SU-DHL-6 (cell line): ENCODE measurements at regions not wholly inside any gene's neighbourhood (a gene's known extent, or its start where the extent isn't known, plus 50 kb on each side); places are given as distances from the start of the nearest gene placed in this dataset.

Experiments
- EZH2phosphoT487 ChIP-seq: fragments of 200-600 bp; sonication (generic), shearing (Covaris generic); conservative IDR thresholded peaks from 2 replicates; pipeline ENCODE4 v1.6.1; 2018; ENCODE audit warnings: mild to moderate bottlenecking, antibody characterized with exemption, low read length, moderate library complexity, mixed read lengths
- TF ChIP-seq, protein P1 (sequence below): fragments of 200-600 bp; sonication (generic); IDR thresholded peaks from one replicate; pipeline ENCODE4 v1.5.1; 2017; ENCODE audit warnings: antibody characterized with exemption, mild to moderate bottlenecking, low read length, moderate library complexity; ENCODE audit not compliant: insufficient read depth, poor library complexity, severe bottlenecking

DNA sequence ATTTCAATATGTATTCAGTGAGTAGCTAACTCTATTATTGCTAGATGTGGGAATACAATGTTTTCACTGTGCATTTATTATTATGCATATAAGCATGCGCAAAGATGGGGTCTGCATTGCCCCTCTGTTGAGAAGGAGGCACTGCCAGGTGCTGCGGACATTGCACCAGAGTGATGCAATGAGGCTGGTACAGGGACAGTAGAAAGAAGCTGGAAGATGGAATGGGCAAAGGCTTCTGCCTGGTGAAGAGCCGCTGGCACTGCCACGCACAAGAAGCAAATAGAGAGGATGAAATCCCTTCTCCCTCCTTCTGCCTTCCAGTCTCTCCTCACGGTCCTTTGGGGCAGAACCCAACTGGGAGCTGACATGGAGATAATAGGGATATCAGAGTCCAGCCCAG is 154.5 kb upstream of the TNFAIP3 start:
- TF ChIP-seq, protein P1, sequence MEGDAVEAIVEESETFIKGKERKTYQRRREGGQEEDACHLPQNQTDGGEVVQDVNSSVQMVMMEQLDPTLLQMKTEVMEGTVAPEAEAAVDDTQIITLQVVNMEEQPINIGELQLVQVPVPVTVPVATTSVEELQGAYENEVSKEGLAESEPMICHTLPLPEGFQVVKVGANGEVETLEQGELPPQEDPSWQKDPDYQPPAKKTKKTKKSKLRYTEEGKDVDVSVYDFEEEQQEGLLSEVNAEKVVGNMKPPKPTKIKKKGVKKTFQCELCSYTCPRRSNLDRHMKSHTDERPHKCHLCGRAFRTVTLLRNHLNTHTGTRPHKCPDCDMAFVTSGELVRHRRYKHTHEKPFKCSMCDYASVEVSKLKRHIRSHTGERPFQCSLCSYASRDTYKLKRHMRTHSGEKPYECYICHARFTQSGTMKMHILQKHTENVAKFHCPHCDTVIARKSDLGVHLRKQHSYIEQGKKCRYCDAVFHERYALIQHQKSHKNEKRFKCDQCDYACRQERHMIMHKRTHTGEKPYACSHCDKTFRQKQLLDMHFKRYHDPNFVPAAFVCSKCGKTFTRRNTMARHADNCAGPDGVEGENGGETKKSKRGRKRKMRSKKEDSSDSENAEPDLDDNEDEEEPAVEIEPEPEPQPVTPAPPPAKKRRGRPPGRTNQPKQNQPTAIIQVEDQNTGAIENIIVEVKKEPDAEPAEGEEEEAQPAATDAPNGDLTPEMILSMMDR: no peak
- no peak for TF ChIP-seq EZH2phosphoT487
